Endothelial cell of hepatic sinusoid (primary cell): ENCODE measurements at regions not wholly inside any gene's neighbourhood (a gene's known extent, or its start where the extent isn't known, plus 50 kb on each side); places are given as distances from the start of the nearest gene placed in this dataset.
"Not testable (repeated sequence)": the region's sequence is repeated elsewhere in the genome, so short reads cannot be mapped to it uniquely, and the experiment has no call there.

Experiments
- in situ Hi-C: cut with HindIII; loops from 2 replicates; pipeline ENCODE4 v1.10.0; 2017; ENCODE audit warnings: low sequenced_read_pairs

DNA sequence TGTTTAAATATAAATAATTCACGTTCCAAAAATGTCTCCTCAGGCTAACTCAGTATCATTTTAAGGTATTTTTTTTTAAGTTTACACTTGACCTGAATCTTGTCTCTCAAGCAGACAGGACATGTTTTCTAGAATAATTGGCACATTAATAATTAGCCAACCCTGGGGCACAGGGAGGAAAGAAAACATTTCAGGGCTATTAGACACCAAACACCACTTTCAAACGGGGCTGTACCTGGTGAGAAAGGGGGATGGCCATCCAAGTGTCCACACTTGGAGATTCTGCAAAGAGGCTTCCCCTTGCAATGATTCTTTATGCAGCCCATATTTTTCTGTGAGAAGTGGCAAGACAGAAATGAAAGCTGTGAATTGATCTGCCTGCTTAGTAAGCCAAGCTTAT is 560.8 kb downstream of the CD109 start:
- in situ Hi-C loops, result no loop called here

DNA sequence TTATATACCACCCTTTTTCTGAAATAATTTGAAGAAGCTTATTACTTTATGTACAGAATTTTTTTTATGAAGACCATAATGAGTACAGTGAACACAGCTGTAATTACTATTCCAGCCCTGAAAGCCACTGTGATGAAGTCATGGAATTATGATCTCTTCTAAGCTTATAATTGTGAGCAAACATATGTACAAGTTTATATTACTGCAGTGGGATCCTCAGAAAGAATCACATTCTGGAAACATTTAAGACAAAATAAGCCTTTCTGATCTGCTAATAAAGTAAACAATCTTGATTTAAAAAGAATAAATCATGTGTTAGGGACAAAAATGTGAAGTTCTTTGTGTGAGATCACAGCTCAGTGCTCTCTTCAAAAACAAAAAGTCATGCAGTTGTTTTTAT is 560.4 kb downstream of the CD109 start:
- in situ Hi-C loops, result no loop called here

DNA sequence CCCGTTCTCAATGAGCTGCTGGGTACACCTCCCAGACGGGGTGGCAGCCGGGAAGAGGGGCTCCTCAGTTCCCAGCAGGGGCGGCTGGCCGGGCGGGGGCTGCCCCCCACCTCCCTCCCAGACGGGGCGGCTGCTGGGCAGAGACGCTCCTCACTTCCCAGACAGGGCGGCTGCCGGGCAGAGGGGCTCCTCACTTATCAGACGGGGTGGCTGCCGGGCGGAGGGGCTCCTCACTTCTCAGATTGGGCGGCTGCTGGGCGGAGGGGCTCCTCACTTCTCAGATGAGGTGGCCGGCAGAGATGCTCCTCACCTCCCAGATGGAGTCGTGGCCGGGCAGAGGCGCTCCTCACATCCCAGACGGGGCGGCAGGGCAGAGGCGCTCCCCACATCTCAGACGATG is 559.0 kb downstream of the CD109 start:
- in situ Hi-C loops, result not testable (repeated sequence)

DNA sequence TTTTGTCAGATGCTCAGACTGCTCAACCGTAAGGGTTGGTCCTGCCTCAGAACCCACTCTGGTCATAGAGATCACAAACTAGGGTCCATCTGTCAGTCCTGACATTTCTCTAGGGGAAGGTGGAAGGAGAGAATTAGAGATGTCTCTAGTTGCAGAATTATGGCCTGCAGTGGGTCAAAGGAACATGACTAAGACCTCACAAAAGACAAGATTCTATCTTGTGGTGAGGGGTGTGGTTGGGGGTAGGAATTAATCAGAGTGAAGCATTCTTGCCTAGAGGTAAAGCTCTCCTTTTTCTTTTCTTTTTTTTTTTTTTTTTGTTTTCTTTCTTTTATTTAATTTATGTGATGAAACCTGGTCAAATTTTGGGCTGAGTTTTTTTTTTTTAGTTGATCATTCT is 558.1 kb downstream of the CD109 start:
- in situ Hi-C loops, result not testable (repeated sequence)

GRCh38 chr6:74253261-74253660 is 557.3 kb downstream of the CD109 start:
- in situ Hi-C loops, result no loop called here

- in situ Hi-C loops, result no loop called here
These were observed 554.3 kb downstream of the CD109 start for GRCh38 chr6:74250161-74250818.

DNA sequence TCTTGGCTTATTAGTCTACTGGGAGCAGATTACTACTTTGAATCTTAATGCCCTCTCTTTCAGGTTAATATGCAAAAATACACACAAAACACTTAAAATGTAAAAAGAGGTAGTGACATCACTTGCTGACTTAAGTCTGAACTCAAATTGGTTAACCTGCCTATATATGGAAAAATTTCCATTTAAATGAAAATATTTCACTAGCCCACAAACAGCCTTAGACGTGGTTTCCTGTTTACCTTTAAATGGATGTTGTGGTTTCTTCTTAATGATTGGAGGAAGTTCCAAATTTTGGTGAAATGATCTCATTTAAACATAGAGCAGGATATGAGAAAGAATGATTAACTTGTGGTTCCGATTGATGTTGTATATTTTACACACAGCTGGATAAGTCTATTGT is 553.7 kb downstream of the CD109 start:
- in situ Hi-C loops, result no loop called here

DNA sequence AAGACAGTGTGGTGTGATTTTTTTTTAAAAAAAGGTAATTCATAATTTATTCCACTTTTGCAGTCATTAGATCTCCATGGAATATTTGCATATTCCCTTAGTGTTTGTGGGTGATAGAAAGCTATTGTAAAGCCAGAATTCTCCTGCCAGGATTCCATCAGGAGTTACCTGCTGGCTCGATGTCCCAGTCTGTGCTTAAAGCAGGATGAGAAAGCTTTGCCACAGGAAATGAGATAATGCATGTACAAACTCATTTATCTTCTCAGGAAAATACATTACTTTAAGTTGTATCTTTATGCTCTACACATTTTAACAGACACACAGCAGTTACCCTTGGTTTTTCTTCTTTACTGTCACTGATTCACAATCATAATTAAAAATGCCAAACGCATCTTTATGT is 553.0 kb downstream of the CD109 start:
- in situ Hi-C loops, result no loop called here

- in situ Hi-C loops, result no loop called here
These were observed 526.8 kb downstream of the CD109 start for GRCh38 chr6:74222768-74223333.

GRCh38 chr6:74213995-74214394 is 518.0 kb downstream of the CD109 start:
- in situ Hi-C loops, result no loop called here

GRCh38 chr6:74208239-74208638 is 512.2 kb downstream of the CD109 start:
- in situ Hi-C loops, result no loop called here

DNA sequence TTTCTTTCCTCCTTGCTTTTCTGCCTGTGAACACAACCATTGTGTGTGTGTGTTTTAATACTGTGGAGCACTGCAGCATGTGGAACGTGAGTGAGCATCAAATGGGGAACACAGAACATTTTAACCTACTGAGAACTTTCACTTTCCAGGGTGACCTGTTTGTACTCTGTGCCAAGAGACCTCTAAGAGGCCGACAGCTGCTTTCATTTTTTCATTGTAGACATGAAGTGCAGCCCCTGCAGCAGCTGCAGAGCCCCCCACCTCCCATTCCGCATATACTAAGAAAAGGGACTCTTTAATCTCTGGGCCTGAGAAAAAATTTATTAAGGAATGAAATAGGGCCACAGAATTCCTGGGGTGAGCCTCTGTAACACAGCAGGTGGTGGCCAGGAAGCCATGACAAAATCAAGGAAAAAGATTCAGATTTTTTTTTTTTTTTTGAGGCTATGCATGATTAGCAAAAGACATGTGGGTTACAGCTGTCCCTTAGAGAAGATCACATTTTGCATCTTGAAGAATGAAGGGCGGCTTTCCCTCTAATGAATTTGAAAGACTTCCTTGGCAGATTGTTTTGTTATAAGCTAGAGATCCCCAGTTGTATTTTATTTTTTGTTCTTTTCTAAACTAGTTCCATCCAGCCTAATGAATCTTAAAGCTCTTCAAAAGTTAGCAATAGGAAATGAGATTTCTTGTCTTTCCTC is 503.4 kb downstream of the CD109 start:
- in situ Hi-C loops, result no loop called here

GRCh38 chr6:74197310-74197709 is 501.3 kb downstream of the CD109 start:
- in situ Hi-C loops, result no loop called here

DNA sequence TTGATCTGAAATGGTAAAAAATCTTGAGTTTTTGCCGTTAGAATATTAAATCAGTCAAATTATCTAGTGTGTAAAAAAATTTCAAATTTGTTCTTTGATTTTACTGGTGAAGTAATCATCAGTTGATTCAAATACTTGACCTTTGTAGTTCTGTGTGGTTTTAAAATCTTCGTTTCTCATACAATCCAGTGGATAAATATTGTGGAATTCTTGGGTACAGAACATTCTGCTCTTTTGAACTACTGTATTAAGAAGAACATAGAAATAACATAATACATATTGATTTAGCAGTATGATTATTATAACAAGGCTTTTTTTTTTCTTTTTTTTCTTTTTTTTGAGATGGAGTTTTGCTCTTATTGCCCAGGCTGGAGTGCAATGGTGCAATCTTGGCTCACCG is 491.8 kb downstream of the CD109 start:
- in situ Hi-C loops, result no loop called here

DNA sequence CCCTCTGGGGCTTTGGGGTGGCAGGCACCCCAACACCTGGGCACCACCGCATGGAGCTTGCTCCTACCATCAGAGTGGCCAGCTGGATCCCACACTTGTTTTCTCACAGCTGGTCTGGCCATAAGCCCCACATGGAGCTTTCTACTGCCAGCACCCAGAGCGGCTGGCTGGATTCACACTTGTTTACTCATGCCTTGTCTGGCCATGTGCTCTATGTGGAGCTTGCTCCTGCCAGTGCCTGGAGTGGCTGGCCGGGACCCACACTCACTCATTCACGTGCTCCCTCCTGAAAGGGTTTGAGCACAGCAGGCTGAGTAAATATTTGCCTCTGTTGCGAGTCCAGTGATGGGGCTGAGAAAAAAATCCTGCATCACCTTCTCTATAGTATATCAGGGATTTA is 487.0 kb downstream of the CD109 start:
- in situ Hi-C loops, result no loop called here

- in situ Hi-C loops, result no loop called here
These were observed 485.5 kb downstream of the CD109 start for GRCh38 chr6:74181471-74181870.

- in situ Hi-C loops, result no loop called here
These were observed 481.5 kb downstream of the CD109 start for GRCh38 chr6:74177506-74177905.

GRCh38 chr6:74170550-74170949 is 474.5 kb downstream of the CD109 start:
- in situ Hi-C loops, result not testable (repeated sequence)

DNA sequence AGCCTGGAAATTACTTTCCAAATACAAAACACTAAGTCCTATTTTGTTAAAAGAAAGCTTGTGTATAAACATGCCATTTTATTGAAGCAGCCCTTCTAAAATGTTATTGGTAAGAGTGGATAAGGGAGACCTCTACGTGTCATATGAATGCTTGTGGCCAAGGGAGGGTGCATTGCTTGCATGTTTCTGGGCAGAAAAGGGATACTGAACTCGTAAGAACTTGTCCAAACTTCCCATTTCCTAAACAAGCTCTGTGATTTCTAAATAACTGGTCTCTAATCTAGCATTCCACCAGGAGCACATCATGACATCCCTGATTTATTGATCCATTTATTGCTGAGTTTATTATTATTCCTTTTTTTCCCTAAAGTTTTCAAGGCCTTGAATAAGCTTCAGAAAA is 474.1 kb downstream of the CD109 start:
- in situ Hi-C loops, result no loop called here

DNA sequence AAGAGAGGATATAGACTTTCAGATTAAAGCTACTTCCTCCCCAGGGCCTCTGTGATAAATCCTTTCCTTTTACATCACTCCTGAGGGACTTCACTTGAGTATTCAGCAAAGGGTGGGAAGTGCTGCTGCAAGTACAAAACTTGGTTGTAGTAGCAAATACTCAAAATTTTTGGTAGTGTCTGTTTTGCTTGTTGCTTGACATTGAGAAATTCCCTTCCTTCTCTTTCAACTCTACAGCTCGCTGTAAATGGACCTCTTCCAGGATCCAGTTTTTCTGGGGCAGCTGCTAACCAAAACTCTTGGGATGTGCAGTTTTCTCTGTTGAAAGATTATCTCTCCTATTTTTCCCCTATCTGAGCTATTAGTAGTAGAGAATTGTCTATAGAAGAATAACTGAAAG is 472.0 kb downstream of the CD109 start:
- in situ Hi-C loops, result no loop called here

DNA sequence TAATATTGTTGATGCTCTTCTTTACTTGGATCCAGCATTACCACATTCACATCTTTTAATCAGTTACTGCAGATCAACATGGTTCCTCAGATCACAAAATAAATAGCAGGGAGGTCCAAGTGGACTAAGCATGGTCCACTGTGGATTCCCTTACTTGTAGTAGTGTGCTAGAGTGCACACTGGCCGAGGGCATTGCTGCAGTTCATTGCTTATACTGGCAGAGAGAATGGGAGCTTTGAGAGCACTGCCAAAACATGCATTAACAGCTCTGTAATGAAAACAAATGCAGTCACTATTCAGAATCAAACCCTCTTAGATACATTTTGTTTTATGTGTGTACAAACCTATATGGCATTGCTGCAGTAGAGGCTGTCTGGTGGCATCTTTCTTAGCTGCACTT is 471.5 kb downstream of the CD109 start:
- in situ Hi-C loops, result no loop called here

GRCh38 chr6:74166849-74167248 is 470.8 kb downstream of the CD109 start:
- in situ Hi-C loops, result no loop called here
